ENCODE measurements at regions not wholly inside any gene's neighbourhood (a gene's known extent, or its start where the extent isn't known, plus 50 kb on each side); places are given as distances from the start of the nearest gene placed in this dataset.

DNA sequence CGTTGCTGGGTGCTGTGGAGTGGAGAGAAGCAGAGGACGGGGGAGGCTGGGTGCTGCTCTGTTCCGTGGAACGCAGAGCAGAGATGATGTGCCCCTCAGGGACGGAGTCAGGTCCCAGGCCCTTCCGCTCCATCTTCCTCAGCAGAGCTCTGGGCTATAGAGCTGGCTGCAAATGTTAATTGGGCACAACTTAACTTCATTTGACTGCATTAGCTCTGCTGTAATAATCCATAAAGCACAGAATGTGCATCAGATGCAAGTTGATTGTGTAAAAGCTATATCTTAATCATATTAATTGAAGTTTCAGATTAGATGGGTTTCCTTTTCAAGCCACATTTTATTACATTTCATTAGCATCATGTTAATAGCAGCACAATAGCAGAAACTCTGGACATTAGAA, 212.6 kb downstream of the ABCC12 start:
- no peak for DNase-seq (ENCODE audit: low spot score)
- in situ Hi-C loops (cut with MboI; ENCODE audit: low sequenced_read_pairs, unreplicated experiment), result no loop called here
- TF ChIP-seq, protein P1, sequence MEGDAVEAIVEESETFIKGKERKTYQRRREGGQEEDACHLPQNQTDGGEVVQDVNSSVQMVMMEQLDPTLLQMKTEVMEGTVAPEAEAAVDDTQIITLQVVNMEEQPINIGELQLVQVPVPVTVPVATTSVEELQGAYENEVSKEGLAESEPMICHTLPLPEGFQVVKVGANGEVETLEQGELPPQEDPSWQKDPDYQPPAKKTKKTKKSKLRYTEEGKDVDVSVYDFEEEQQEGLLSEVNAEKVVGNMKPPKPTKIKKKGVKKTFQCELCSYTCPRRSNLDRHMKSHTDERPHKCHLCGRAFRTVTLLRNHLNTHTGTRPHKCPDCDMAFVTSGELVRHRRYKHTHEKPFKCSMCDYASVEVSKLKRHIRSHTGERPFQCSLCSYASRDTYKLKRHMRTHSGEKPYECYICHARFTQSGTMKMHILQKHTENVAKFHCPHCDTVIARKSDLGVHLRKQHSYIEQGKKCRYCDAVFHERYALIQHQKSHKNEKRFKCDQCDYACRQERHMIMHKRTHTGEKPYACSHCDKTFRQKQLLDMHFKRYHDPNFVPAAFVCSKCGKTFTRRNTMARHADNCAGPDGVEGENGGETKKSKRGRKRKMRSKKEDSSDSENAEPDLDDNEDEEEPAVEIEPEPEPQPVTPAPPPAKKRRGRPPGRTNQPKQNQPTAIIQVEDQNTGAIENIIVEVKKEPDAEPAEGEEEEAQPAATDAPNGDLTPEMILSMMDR (IDR thresholded peaks at IDR 0.05; ENCODE audit: borderline replicate concordance, control extremely low read depth, extremely low read depth, insufficient read depth, missing control alignments), result no peak

DNA sequence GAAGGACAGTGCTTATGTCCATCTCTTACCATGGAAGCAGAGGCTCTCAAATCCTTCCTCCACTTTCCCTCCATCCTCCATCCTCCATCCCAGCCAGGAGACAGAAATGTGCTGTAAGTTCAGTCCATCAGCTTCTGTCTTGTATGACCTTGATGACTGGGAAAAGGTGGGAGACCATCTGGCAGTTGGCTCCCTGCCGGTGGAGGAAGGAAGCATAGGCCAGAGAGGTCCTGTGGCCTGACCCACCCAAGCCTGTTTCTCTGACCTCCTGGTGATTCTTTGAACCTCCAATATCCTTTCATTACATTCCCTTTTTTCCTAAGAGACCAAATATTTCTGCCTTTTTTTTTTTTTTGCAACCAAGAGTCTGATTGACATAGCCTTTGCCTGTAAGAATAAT, 215.3 kb downstream of the ABCC12 start:
- in situ Hi-C loops (cut with MboI; ENCODE audit: low sequenced_read_pairs, unreplicated experiment), result no loop called here
- DNase-seq (ENCODE audit: low spot score), result no peak
- TF ChIP-seq, protein P1 (IDR thresholded peaks at IDR 0.05; ENCODE audit: borderline replicate concordance, control extremely low read depth, extremely low read depth, insufficient read depth, missing control alignments), result no peak

DNA sequence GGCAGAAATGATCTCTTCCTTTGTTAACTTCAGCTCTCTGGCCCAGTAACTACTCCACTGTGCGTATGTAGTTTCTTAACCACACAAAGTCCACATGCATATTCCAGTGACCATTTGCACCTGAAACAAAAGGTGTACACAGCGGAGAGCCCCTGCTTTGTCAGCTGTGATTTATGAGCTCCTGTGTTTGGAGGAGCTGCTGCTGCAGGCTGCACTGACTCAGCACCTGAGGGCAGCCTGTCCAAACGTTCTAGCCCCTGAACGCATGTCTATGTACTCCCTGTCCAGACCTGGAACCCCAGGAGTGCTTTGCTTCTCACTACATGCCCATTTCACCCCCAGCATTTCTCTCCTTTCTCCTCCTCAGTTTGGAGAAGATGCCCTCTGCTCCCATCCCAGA, 216.1 kb downstream of the ABCC12 start:
- in situ Hi-C loops (cut with MboI; ENCODE audit: low sequenced_read_pairs, unreplicated experiment), result no loop called here
- DNase-seq (ENCODE audit: low spot score), result no peak
- TF ChIP-seq, protein P1 (IDR thresholded peaks at IDR 0.05; ENCODE audit: borderline replicate concordance, control extremely low read depth, extremely low read depth, insufficient read depth, missing control alignments), result no peak

DNA sequence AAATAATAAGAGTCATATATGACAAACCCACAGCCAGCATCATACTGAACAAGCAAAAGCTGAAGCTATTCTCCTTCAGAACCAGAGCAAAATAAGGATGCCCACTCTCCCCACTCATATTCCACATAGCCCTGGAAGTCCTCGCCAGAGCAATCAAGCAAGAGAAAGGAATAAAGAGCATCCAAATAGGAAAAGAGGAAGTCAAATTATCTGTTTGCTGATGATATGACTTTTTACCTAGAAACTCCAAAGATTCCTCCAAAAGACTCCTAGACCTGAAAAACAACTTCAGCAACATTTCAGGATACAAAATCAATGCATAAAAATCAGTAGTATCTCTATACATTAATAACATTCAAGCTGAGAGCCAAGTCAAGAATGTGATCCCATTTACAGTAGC, 217.5 kb downstream of the ABCC12 start:
- TF ChIP-seq, protein P1 (IDR thresholded peaks at IDR 0.05; ENCODE audit: borderline replicate concordance, control extremely low read depth, extremely low read depth, insufficient read depth, missing control alignments), result no peak
- in situ Hi-C loops (cut with MboI; ENCODE audit: low sequenced_read_pairs, unreplicated experiment), result no loop called here
- DNase-seq (ENCODE audit: low spot score), result no peak

DNA sequence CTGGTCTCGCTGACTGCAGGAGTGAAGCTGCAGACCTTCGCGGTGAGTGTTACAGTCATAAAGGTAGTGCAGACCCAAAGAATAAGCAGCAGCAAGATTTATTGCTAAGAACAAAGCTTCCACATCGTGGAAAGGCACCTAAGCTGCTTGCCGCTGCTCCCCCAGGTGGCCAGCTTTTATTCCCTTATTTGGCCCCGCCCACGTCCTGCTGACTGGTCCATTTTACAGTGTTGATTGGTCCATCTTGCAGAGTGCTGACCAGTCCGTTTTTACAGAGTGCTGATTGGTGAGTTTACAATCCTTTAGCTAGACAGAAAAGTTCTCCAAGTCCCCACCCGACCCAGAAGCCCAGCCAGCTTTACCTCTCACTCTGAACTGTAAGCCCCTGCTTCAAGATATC, 227.8 kb downstream of the ABCC12 start:
- no peak for DNase-seq (ENCODE audit: low spot score)

DNA sequence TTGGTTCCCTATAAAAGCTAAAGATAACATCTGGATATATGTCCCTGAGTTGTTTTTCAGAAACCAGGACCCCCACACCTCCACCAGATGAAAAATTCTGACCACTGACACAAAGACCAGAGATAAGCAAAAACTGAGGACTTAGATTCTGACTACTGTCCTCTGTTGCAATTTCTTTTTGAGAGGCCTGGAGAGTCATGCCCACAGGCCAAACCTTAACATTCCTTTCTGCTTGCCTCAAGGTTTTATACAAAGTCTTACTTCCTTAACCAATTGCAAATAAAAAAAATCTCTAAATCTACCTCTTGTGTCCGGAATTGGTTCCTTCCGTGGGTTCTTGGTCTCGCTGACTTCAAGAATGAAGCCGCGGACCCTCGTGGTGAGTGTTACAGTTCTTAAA, 228.5 kb downstream of the ABCC12 start:
- TF ChIP-seq, protein P1 (IDR thresholded peaks at IDR 0.05; ENCODE audit: borderline replicate concordance, control extremely low read depth, extremely low read depth, insufficient read depth, missing control alignments), result no peak
- in situ Hi-C loops (cut with MboI; ENCODE audit: low sequenced_read_pairs, unreplicated experiment), result no loop called here
- DNase-seq (ENCODE audit: low spot score), result no peak

More for the DNA sequence above, 227.8 kb downstream of the ABCC12 start:
- TF ChIP-seq, protein P1 (IDR thresholded peaks at IDR 0.05; ENCODE audit: borderline replicate concordance, control extremely low read depth, extremely low read depth, insufficient read depth, missing control alignments), result no peak
- in situ Hi-C loops (cut with MboI; ENCODE audit: low sequenced_read_pairs, unreplicated experiment), result no loop called here
